ENCODE measurements at regions not wholly inside any gene's neighbourhood (a gene's known extent, or its start where the extent isn't known, plus 50 kb on each side); places are given as distances from the start of the nearest gene placed in this dataset.

DNA sequence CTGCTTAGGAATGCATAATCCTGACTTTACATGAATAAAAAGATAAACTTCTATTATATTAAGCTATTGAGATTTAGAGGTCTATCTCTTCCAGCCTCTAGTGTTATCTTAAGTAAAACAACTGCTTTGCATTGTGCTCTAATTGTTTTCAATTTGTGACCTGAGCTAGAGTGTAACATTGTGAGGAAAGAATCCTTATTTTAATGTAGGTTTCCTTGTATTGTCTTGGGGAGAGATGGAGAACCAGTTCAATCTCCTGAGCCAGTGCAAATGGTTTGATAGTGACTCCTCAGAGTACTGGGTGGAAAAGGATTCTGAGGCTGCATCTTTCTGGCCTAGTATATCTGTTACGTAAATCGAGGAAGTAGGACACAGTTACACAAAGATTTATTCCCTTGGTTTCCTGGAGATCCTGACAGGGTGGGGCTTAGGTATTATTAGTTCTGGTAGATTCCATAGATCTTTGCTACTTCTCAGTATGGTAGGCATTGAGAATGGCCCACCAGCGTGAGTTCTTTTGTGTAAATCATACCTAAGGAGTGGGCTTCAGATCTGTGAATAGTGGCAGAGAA is 683.5 kb upstream of the CCDC179 start:
- intact Hi-C loops (cut with micrococcal nuclease): loop anchor here (10.0 kb wide), 1 partner anchor 669 kb away; no protein-coding TSS in a partner anchor

DNA sequence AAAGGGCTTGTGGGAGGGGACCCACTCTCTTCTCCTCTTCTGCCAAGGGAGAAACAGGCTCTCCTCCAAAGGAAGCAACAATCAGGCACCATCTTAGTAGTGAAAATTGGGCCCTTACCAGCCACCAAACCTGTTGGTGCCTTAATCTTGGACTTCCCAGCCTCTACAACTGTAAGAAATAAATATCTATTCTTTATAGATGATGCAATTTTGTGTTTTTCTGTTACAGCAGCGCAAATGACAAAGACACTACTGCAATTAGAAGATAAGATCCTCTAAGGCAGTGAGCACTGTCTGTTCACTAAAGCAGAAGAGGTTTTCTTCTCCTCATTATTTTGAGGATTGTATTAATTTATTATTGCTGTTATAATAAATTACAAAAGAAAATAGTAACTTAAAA is 691.4 kb upstream of the CCDC179 start:
- intact Hi-C loops (cut with micrococcal nuclease): no loop called here

DNA sequence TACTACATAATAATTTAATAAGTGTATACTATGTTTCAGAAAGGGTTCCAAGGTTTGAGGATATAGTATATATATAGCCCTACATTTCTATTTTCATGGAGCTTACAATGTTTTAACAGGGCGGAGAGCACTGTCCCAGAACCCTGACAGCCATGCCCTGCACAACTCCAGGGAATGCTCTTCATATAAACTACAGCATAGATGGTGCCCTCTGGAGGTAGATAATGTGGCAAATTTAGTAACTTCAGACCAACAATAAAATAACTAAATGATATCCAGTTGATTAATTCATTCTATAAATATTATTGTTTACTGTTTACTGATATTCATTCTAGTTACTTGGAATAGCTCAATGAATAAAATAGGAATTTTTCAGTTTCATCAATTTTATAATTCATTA is 693.7 kb upstream of the CCDC179 start:
- intact Hi-C loops (cut with micrococcal nuclease): no loop called here

DNA sequence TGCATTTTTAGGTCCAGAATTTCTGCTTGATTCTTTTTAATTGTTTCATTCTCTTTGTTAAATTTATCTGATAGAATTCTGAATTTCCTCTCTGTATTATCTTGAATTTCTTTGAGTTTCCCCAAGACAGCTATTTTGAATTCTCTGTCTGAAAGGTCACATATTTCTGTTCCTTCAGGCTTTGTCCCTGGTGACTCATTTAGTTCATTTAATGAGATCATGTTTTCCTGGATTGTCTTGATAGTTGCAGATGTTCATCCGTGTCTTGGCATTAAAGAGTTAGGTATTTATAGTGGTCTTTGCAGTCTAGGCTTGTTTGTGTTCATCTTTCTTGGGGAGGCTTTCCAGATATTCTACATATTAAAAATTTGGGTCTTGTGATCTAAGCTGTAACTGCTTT is 694.8 kb upstream of the CCDC179 start:
- intact Hi-C loops (cut with micrococcal nuclease): no loop called here

DNA sequence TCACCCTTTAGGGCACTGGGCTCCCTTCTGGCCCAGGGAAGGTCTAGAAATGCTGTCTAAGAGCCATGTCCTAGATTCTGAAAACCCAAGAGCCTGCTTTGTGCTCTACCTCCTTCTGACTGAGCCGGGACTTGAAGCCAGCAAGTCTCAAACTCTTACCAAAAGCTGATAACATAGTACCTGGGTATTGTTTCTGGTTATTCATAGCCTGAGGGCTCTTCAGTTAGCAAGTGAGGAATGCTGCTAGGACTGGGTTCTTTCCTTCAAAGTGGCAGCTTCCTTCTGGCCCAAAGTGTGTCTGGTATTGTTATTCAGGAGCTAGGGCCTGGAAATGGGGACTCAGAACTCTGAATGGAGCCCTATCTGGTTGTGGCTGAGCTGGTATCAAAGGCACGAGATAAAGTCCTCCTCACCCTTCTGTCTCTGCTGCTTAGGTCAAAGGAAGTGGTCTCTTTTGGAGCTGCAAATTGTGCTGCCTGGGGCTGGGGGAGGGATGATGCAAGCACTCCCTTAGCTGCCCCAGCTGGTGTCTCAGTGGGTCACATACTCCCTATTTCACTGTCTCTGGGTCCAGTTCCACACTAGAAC is 696.0 kb upstream of the CCDC179 start:
- intact Hi-C loops (cut with micrococcal nuclease): no loop called here

DNA sequence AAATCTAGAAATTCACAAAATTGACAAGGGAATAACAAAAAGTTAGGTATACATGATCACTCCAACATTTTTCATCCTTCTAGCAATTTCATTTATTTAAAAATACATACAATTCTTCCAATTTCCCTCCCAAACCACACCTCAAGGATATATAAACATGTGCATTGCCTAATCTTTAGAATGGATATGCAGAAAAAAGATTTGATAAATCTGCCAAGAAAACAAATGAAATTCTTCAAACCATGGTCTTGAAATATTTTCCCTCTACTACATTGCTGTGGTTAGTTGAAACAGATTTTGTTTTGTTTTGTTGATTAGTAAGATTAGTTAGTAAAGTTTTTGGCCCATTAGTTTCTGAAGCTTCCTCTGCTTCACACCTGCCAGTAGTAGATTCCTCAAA is 703.3 kb upstream of the CCDC179 start:
- intact Hi-C loops (cut with micrococcal nuclease): no loop called here

DNA sequence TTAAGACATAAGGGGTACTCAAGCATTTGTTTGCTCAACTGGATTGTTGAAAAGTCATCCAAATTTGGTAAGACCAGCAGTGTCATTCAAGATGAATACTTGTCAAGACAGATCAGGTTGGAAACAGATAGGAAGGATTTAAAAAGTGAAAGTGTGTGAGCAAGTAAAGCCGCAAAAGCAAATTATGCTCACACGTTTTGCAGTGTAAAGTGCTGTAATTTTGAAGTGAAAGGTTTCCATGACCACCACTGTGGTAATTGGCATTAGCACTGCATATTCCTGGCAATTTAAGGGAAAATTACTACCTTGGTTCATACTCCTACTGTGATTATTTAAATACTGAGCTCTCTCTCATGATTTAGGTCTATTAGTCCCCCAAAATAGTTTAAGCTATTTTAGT is 704.1 kb upstream of the CCDC179 start:
- intact Hi-C loops (cut with micrococcal nuclease): no loop called here

DNA sequence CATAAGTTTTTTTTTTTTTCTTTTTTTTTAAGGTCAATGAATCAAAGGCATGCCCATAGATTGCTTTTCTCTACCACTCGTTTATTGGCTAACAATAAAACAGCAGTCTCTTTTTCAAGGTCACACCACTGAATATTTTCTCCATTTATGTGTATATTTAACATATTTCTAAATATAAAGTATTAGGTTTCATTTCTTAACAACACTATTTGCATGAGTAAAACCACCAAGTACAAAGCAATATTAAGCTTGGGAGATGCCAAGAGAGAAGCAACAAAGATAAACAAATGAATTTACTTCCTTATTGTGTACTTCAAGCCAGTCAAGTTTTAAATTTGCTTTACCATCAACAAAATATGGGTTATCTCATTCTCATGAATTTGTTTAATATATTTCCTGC is 708.9 kb upstream of the CCDC179 start:
- intact Hi-C loops (cut with micrococcal nuclease): no loop called here

DNA sequence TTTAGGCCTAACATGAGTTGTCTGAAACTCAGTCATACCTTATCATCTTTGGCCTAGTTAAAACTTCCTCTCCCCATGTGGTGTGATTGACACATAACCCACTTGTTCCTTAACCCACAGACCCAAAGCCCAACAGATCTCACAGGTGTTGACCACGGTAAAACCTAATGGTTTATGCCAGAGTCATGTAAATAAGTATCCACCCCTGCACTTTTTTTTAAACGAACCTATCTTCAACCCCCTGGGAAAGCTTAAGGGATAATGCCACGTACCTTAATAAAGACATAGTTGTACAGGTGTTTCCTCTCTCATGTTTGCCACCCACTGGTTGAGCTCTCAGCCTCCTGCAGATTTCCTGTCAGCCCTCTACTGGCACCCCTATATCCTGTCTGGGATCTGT is 709.3 kb upstream of the CCDC179 start:
- intact Hi-C loops (cut with micrococcal nuclease): no loop called here

DNA sequence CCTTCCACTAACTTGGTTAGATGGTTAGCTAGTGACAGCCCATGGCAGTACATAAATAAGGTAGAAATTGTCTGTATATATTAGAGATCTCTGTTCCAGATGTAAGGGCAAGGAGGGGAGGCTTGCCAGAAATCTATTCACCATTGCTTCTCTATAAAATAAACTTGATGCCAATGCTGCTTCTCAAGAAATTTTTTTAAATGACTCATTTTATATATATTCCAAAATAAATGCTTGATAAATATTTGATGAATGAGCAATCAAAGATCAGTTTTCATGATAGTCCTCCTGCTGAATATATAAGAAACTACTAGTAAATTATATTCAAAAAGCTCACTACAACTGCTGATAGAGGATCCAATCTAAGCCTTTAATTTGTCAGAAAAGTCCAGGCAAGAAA is 710.6 kb upstream of the CCDC179 start:
- intact Hi-C loops (cut with micrococcal nuclease): no loop called here

DNA sequence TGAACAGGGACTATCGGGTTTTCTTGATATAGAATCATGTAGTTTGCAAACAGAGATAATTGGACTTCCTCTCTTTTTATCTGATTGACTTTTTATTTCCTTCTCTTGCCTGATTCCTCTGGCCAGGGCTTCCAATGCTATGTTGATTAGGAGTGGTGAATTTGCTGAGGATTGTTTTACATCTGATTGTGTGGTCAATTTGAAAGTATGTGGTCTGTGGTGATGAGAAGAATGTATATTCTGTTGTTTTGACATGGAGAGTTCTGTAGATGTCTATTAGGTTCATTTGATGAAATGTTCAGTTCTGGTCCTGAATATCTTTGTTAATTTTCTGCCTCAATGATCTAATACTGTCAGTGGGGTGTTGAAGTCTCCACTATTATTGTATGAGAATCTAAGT is 713.2 kb upstream of the CCDC179 start:
- intact Hi-C loops (cut with micrococcal nuclease): no loop called here

DNA sequence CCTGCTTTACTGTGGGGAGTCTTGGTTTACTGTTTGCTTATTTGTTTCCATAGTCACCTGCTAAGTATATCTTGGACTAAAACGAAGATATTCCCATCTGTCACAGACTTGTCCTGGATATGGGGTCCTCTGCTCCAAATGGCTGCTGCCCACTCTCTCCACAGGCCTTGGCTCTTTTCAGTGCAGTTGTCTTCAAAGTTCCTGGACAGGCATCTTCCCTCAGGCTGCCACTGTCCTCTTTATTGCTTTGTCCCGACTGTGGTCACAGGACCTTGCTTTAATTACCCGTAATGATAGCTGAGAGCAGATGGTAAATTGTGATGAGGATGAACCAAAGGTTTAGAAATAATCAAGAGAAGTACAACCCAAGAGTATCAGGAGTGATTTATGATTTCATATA is 713.9 kb upstream of the CCDC179 start:
- intact Hi-C loops (cut with micrococcal nuclease): no loop called here

DNA sequence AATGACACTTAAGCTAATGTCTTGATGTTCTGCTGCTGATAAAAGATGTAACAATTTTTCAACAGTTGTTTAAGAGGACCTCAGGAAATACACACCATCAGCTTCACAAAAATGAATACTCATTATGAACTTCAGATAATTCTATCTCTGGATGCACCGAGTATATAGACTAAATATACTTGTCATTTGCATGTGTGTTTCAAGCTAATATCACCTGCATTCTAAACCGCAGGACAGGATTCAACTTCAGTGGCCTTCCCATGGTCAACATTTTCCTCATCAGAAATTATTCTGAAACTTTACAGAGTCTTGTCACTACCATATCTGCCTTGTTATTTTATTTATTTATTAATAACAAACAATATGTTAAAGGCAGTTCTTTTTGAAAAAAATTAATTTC is 717.0 kb upstream of the CCDC179 start:
- intact Hi-C loops (cut with micrococcal nuclease): no loop called here

DNA sequence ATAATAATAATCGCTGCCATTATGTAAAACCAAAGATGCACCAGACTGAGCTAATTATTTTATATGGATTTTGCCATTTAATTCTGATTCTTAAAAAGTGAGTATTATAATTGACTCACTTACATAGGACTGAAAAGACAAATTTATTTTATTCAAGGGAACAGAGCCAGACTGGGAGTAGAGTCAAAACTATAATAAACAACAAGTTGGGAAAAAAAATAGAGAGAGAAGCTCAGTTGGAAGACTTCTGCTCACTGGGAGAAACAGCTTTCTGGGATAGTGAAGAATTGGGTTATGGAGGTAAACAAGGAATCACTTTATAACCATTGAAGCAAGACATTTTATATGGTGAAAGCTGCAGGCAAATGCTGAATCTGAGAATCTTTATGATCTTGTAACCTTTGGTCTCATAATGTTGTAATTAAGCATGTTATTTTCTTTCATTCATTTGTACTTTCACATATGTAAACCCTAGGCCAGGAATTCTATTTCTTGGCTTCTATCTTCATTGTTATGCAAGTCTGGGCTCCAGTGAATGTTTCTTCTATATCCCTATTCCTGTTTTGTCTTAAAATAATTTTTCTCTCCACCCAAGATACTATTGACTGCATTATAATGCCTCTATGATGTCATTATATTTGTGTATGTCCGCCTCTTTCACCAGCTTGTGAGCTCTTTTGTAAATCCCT is 725.3 kb upstream of the CCDC179 start:
- intact Hi-C loops (cut with micrococcal nuclease): no loop called here

DNA sequence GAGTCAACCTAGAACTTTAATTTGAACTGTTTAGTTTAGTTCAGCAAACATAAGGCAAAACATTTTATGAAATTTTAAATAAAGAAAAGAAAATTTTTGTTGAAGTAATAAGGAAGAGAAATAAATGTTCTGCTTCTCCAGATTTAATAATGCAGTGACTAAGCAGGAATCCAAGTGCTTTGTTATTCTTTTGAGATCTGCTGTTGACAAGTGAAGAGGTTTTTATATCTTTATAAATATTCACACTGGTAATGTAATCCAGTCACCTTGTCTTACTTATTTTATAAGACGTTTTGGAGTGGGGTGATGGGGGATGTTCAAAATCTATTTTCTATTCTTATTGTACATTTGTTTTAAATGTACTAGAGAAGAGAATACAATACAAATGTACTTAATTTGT is 725.9 kb upstream of the CCDC179 start:
- intact Hi-C loops (cut with micrococcal nuclease): no loop called here

DNA sequence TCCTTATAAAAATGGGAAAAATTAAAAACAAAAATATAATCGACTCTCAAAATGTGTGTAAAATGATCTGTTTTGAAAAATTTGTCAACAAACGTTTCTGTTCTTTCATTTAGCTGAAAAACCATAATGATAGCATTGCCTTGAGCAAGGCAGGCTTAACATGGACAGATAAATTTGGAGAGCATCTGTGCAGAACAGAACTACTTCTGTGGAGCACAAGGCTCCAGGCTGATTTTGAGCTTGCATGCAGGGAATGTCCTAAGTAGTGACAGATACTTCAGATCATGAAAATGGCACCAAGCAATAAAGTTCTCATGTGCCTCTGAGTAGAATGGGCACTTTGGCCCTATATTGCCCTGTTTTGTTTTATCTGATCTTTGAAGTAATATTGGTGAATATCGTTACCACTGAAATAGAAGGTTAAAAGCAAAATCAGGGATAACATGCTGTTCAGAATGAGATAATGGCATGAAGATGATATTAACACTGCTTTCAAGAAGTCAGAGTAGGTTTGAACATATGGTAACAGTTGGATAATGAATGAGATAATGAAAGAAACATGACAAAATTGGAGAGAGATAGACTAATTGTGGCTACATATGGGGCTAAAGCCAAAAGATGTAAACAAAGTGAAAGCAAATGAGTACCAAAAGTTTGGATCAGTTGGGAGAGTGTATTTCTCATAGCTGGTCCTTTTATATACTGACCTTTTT is 730.5 kb upstream of the CCDC179 start:
- intact Hi-C loops (cut with micrococcal nuclease): no loop called here

DNA sequence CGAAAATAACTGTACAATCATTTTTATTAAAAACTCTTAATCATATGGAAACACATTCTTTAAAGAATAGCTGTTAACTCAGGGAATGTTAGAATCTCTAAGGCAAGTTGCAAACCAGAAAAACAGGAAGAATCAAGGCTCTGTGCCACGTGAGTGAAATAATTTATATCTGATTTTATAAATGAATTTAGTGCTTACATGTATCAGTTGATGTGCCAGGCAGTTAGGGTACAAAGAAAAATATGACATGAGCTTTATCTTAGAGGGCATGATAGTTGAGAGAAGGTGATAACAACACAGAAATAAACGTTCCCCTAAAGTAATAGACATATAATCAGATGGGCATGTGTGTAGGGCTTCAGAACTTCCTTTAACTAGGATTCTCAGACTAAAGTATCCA is 734.5 kb upstream of the CCDC179 start:
- intact Hi-C loops (cut with micrococcal nuclease): no loop called here

DNA sequence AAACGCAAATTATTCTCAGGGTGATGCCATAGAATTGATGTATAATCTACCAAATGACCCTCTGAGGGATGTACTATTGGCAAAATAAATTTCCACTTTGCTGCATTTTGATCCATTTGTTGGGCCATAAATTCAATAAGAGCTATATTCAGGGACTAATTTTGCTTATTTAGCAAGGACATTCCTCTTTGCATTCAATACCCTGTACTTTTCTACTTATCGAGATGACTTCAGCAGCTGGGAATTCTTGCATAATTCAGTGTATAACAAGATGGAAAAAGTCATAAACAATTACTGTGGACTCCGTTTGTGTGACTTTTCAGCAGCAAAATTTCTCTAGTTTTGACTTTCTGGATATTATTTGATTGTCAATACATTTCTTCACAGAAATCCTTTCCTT is 744.7 kb upstream of the CCDC179 start:
- intact Hi-C loops (cut with micrococcal nuclease): no loop called here

DNA sequence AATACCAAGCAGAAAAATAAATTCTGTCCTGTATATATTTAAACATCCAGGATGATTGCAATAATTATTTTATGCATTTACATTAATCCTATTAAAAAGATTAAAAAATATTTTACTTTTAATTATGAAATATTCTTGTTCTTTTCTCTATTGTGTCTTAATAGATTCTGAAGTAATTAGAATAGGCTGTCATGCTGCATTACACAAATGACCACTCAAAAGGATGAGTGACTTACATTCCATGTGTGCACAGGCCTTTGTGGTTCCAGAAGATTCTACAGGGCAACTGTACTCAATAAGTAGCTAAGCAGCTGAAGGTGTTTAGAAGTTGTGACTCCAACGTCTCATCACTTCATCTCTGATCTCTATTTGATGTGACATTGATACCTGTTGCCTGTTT is 745.9 kb upstream of the CCDC179 start:
- intact Hi-C loops (cut with micrococcal nuclease): no loop called here

DNA sequence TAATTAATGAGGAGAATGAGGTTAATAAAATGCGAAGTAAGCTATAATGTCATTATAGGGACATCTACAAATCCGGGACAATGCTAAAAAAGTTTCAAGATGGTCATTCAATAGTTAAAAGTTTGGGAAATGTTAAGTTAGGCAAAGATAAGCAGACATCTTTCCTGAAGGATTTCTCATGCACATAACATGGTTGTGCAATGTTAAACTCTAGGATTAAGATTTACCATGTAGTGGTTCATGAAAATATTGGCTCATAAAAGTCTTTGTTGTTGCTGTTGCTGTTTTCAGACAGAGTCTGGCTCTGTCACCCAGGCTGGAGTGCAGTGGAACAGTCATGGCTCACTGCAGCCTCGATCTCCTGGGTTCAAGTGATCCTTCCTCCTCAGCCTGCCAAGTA is 751.5 kb upstream of the CCDC179 start:
- intact Hi-C loops (cut with micrococcal nuclease): no loop called here

DNA sequence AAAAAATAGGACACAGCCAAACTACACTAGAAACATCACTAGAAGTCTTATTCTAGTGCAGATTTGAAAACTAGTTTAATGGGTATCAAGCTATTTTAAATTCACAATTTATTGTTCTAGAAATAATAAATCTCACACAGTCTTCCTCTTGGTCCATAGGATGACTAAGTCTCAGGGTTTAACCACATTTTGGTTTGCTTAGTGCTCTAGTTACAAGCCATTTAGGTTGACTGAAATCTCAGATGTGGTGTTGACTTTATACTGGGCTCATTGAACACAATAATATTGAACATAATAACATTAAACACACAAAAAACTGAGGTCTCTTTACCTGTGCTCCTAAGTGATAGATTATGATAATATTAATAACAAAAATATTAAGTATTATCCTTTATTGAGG is 760.3 kb upstream of the CCDC179 start:
- intact Hi-C loops (cut with micrococcal nuclease): no loop called here

DNA sequence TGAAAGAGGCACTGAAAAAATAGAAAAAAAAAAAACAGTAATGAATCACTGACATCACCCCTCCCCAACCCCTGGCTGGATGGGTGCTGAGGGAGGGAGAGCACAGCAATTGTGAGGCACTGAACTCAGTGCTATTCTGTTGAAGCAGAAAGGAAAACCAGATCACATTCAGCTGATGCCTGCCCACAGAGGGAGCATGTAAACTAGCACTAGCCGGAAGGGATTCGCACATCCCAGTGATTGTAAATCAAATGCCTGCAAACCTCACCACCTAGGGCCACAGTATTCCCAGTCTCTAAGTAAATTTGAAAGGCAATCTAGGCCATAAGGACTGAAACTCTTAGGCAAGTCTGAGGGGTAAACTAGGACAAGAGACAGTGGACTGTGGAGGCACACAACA is 772.0 kb upstream of the CCDC179 start:
- intact Hi-C loops (cut with micrococcal nuclease): no loop called here

DNA sequence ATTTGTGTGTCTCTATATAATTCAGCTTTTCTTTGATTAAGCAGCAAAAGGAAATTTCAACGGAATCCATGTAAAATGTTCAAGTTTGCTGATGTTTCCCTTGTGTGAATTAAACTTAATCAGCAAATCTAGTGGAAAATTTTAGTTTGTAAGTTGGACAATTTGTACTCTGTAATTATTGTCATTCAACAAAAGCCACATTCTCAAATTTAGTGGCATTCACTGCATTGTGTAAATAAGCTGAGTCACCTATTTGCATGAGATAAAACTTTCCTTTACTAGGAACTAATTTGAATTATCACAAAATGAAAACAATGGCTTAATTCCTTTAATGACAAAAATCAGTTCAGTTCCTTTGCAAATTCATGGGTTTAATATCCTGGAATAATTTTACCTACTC is 784.2 kb upstream of the CCDC179 start:
- intact Hi-C loops (cut with micrococcal nuclease): no loop called here
